OCI-LY3 (cell line): ENCODE measurements at regions not wholly inside any gene's neighbourhood (a gene's known extent, or its start where the extent isn't known, plus 50 kb on each side); places are given as distances from the start of the nearest gene placed in this dataset.
"Not testable (repeated sequence)": the region's sequence is repeated elsewhere in the genome, so short reads cannot be mapped to it uniquely, and the experiment has no call there.

Experiments
- H2AFZ ChIP-seq: fragments of 200-600, 300-600 bp; shearing (Covaris generic); 2 replicates; pipeline ENCODE4 v1.6.0; 2014; ENCODE audit warnings: antibody characterized with exemption, low read depth, low read length
- H3K27ac ChIP-seq: fragments of 200-600, 300-600 bp; sonication (generic); 2 replicates; pipeline ENCODE4 v1.5.1; 2014; ENCODE audit warnings: mild to moderate bottlenecking, low read length, moderate library complexity, mixed read lengths
- H3K27me3 ChIP-seq: fragments of 200-600, 300-600 bp; sonication (generic); 2 replicates; pipeline ENCODE4 v1.6.1; 2014; ENCODE audit warnings: low read depth, low read length, mixed read lengths
- H3K36me3 ChIP-seq: fragments of 200-600, 300-600 bp; sonication (generic); replicated peaks from 2 replicates; pipeline ENCODE3; 2014; ENCODE audit warnings: low read depth, low read length, mixed read lengths
- H3K4me1 ChIP-seq: fragments of 300-600, 200-600 bp; sonication (generic); 2 replicates; pipeline ENCODE4 v1.6.1; 2014; ENCODE audit warnings: low read length, mixed read lengths
- H3K4me2 ChIP-seq: fragments of 200-600, 300-600 bp; sonication (generic); 2 replicates; pipeline ENCODE4 v1.6.1; 2014; ENCODE audit warnings: low read length, mixed read lengths
- H3K4me3 ChIP-seq: fragments of 300-600, 200-600 bp; sonication (generic); 2 replicates; pipeline ENCODE4 v1.5.1; 2014; ENCODE audit warnings: antibody characterized with exemption, mild to moderate bottlenecking, low read length, moderate library complexity
- H3K79me2 ChIP-seq: fragments of 300-600, 200-600 bp; shearing (Covaris generic); 2 replicates; pipeline ENCODE4 v1.6.1; 2014; ENCODE audit warnings: mild to moderate bottlenecking, low read length, mixed read lengths
- H3K9ac ChIP-seq: fragments of 300-600, 200-600 bp; shearing (Covaris generic); 2 replicates; pipeline ENCODE4 v1.6.0; 2014; ENCODE audit warnings: mild to moderate bottlenecking, low read length, moderate library complexity
- H3K9me3 ChIP-seq: fragments of 200-600, 300-600 bp; shearing (Covaris generic); 2 replicates; pipeline ENCODE4 v1.6.1; 2014; ENCODE audit warnings: low read length, mixed read lengths; ENCODE audit not compliant: insufficient read depth
- H4K20me1 ChIP-seq: fragments of 200-600, 300-600 bp; sonication (generic); 2 replicates; pipeline ENCODE4 v1.6.1; 2016; ENCODE audit warnings: low read length, mixed read lengths; ENCODE audit not compliant: insufficient read depth
- EZH2phosphoT487 ChIP-seq: fragments of 200-600 bp; shearing (Covaris generic); IDR thresholded peaks from 2 replicates; pipeline ENCODE4 v1.6.1; 2018; ENCODE audit warnings: antibody characterized with exemption, mixed run types, low read depth
- TF ChIP-seq, protein P1 (sequence below): fragments of 200-600, 300-600 bp; sonication (generic); IDR thresholded peaks from 2 replicates; pipeline ENCODE4 v1.5.1; 2014; ENCODE audit warnings: antibody characterized with exemption, low read length, low read depth

DNA sequence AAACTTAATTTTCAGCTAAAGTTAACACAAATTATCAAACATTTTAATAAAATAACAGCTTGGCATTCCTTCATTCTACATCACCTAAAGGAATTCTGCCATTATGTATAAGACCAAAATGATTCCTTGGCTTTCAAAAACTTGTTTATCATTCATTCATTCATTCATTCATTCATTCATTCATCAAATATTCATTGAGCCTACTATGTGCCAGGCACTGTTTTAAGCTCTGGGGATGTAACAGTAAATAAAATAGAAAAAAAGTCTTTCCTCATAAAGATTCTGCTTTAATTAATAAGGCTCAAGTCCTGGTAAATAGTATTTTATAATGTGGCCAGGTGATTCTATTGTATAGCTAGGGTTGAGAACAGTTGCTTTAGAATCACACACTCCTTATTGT, 127.9 kb downstream of the GPR85 start:
- Histone ChIP-seq H2AFZ (no peak overlapping the region), H3K4me2 (no peak overlapping the region), H3K4me1 (no peaks in the 10 kb centered on the region), H3K27ac (no peak overlapping the region), H3K4me3 (no peak overlapping the region), H3K9me3 (no peaks in the 10 kb centered on the region), H4K20me1 (no peaks in the 10 kb centered on the region), H3K79me2 (no peaks in the 10 kb centered on the region), H3K36me3 (no peaks in the 10 kb centered on the region), H3K27me3 (no peaks in the 10 kb centered on the region), H3K9ac (no peak overlapping the region)
- TF ChIP-seq, protein P1, sequence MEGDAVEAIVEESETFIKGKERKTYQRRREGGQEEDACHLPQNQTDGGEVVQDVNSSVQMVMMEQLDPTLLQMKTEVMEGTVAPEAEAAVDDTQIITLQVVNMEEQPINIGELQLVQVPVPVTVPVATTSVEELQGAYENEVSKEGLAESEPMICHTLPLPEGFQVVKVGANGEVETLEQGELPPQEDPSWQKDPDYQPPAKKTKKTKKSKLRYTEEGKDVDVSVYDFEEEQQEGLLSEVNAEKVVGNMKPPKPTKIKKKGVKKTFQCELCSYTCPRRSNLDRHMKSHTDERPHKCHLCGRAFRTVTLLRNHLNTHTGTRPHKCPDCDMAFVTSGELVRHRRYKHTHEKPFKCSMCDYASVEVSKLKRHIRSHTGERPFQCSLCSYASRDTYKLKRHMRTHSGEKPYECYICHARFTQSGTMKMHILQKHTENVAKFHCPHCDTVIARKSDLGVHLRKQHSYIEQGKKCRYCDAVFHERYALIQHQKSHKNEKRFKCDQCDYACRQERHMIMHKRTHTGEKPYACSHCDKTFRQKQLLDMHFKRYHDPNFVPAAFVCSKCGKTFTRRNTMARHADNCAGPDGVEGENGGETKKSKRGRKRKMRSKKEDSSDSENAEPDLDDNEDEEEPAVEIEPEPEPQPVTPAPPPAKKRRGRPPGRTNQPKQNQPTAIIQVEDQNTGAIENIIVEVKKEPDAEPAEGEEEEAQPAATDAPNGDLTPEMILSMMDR = no peak
- TF ChIP-seq EZH2phosphoT487 = no peak

DNA sequence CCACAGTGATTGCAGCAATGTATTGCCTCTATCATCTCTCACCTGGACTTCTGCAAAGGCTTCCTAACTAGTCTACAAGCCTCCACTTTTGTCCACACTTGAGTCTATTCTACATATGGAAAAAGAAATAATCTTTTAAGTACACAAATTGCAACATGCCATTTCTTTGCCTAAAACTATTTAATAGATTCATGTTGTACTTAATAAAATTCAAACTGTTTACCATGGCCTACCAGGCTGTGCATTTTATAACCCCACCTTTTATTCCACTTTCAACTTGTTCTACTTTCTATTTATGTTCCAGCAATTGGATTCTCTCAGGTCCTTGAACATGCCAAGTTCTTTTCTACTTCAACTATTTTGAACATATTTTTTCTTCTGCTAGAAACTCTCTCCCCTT, 128.7 kb downstream of the GPR85 start:
- H2AFZ ChIP-seq = no peak overlapping the region
- H3K9me3 ChIP-seq = no peaks in the 10 kb centered on the region
- no peak overlapping the region for H3K9ac ChIP-seq
- TF ChIP-seq, protein P1 = no peak
- no peak for TF ChIP-seq EZH2phosphoT487
- no peaks in the 10 kb centered on the region for H4K20me1 ChIP-seq
- no peak overlapping the region for H3K4me3 ChIP-seq
- no peak overlapping the region for H3K4me2 ChIP-seq
- no peaks in the 10 kb centered on the region for H3K4me1 ChIP-seq
- no peak overlapping the region for H3K27ac ChIP-seq
- no peaks in the 10 kb centered on the region for H3K27me3 ChIP-seq
- H3K36me3 ChIP-seq = no peaks in the 10 kb centered on the region
- no peaks in the 10 kb centered on the region for H3K79me2 ChIP-seq

DNA sequence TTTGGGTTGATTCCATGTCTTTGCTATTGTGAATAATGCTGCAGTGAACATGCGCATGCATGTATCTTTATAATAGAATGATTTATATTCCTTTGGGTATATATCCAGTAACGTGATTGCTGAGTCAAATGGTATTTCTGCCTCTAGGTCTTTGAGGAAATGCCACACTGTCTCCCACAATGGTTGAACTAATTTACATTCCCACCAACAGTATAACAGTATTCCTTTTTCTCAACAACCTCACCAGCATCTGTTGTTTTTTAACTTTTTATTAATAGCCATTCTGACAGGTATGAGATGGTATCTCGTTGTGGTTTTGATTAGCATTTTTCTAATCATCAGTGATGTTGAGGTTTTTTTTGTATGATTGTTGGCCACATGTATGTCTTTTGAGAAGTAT, 133.6 kb downstream of the GPR85 start:
- H3K4me2 ChIP-seq, H3K27me3 ChIP-seq, H3K4me3 ChIP-seq, H3K36me3 ChIP-seq, H2AFZ ChIP-seq, H3K79me2 ChIP-seq, H3K9me3 ChIP-seq, H3K27ac ChIP-seq, H3K9ac ChIP-seq, H4K20me1 ChIP-seq, H3K4me1 ChIP-seq: not testable (repeated sequence)

DNA sequence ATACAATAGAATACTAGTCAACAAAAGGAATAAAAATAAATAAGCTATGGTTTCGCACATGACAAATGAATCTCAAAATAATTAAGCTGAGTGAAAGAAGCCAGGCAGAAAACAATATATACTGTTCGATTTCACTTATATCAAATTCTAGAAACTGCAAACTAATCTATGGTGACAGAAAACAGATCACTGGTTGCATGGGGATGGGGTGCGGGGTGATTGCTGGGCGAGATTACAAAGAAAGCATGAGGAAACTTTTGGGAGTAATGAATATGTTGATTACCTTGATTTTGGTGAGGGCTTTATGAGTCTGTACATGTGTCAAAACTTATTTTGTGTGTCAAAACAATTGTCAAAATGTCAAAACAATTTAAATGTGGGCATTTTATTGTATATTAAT, 135.6 kb downstream of the GPR85 start:
- Histone ChIP-seq H3K36me3 (no peaks in the 10 kb centered on the region), H3K4me1 (no peaks in the 10 kb centered on the region), H3K79me2 (no peaks in the 10 kb centered on the region), H3K27me3 (no peaks in the 10 kb centered on the region), H3K9ac (no peak overlapping the region), H4K20me1 (no peaks in the 10 kb centered on the region), H3K27ac (no peak overlapping the region), H3K4me2 (no peak overlapping the region), H2AFZ (no peak overlapping the region), H3K9me3 (no peaks in the 10 kb centered on the region), H3K4me3 (no peak overlapping the region)
- TF ChIP-seq, protein P1 = no peak
- TF ChIP-seq EZH2phosphoT487 = no peak

DNA sequence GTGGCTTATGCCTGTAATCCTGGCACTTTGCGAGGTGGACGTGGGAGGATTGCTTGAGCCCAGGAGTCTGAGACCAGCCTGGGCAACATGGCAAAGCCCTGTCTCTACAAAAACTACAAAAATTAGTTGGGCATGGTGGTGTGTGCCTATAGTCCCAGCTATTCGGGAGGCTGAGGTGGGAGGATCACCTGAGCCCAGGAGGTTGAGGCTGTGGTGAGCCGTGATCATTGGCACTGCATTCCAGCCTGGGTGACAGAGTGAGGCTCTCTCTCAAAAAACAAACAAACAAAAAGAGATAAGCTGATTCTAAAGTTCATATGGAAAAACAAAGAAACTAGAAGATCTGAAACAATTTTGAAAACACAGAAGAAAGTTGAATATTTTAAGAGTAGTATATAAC, 136.9 kb downstream of the GPR85 start:
- H3K27me3 ChIP-seq, H3K4me1 ChIP-seq, H4K20me1 ChIP-seq, H3K9me3 ChIP-seq, H3K4me2 ChIP-seq, H3K36me3 ChIP-seq, H2AFZ ChIP-seq, H3K9ac ChIP-seq, H3K79me2 ChIP-seq, H3K4me3 ChIP-seq, H3K27ac ChIP-seq: not testable (repeated sequence)
